Stimulated activated CD4-positive, alpha-beta T cell treated with anti-CD3 and anti-CD28 coated beads, Interleukin-12 subunit alpha, Interleukin-12 subunit beta, amount 100 ng/mL, for 4 hours (primary cell): ENCODE measurements at regions not wholly inside any gene's neighbourhood (a gene's known extent, or its start where the extent isn't known, plus 50 kb on each side); places are given as distances from the start of the nearest gene placed in this dataset.

Experiments used
- DNase-seq: peaks from one replicate; pipeline ENCODE4 v3.0.0-alpha.2; 2020

GRCh38 chr1:221796700-221797099 lies 54.8 kb upstream of the DUSP10 start:
- no peak for DNase-seq

- no peak for DNase-seq
These were observed 53.5 kb upstream of the DUSP10 start for GRCh38 chr1:221795380-221795779.

DNA sequence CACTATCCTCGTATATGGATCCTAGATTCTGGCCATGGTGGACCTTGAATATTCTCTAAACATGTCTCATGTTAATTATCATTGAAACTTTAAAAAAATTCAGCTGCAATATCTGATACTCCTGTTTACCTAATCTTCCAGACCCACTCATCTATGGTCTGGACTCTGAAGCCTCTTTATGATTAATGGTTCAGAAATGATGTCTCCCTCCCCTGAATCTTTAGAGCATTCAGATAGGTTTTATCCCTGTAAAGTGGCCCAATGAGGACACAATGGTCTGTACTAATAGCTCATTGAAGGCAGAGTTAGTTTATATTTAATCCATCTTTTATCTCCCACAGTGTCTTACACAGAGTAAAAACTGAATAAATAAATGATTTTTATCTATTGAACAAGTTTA lies 53.0 kb upstream of the DUSP10 start:
- no peak for DNase-seq

DNA sequence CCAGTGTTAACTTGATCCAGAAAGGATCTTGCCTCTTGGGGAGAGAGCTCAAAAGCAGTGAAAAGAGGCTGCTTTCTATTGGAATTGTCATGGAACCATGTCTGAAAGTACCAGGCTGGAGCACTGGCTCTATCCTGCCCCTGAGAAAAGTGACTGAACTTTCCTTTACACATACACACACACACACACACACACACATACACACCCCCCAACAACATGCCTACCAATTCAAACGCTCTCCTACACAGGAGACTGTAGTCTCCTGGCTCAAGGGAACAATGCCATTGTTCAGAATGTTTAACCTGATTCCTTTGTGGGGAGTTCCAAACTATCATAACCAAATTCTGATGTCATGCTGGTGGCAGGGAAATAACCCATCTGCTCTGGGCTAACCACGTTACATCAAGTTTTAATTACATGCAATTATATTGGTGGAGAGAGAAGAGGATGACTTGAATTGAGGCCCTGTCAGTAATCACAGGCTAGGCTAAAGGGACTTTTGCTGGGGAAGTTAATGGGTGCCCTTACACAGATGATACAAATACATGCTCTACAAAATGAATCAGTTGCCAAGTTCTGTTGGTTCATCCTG lies 52.3 kb upstream of the DUSP10 start:
- DNase-seq = no peak

- DNase-seq = no peak
These were observed 51.7 kb upstream of the DUSP10 start for GRCh38 chr1:221793439-221794078.

DNA sequence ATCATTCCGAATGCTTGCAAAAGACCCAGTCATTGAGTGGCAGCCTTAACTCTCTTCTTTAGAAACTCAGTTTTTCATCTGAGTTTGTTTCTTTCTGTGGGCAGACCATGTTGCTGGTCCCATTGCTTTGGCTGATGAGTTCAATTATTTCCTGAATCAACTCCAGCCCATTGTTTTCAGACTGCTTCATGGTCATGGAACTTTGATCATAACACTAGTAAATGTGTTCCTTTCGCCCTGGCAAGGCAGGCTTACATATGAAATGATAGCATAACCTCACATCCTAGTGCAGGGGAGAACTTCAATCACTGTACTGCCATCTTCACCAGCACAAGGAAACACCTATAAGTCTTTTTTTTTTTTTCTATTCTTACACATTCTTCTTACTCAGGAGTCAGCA lies 50.0 kb upstream of the DUSP10 start:
- DNase-seq = no peak
